ENCODE measurements at regions not wholly inside any gene's neighbourhood (a gene's known extent, or its start where the extent isn't known, plus 50 kb on each side); places are given as distances from the start of the nearest gene placed in this dataset.

GRCh38 chr9:33728613-33729012 lies 66.7 kb upstream of the PRSS3 start:
- H2BK5ac ChIP-seq (ENCODE audit: insufficient read length, low read length) = no peak overlapping the region
- H3K27me3 Mint-ChIP-seq (ENCODE audit: low read depth) = peaks cover 50% of the 10 kb centered on the region
- peaks cover 7 to 10% of the 10 kb centered on the region in 2 experiments for H3K4me1 Mint-ChIP-seq
- no peak overlapping the region for H4K8ac ChIP-seq (replicated peaks; ENCODE audit: insufficient read length, low read depth, low read length)
- no peaks in the 10 kb centered on the region for H3K79me2 ChIP-seq (ENCODE audit: insufficient read depth, low read length)
- H3K27ac Mint-ChIP-seq = no peak overlapping the region
- H3T11ph ChIP-seq (ENCODE audit: low read length) = no peak overlapping the region
- no peaks in the 10 kb centered on the region for H3K27me3 ChIP-seq (ENCODE audit: insufficient read depth, low read length)
- no peak overlapping the region for H3K9ac ChIP-seq (ENCODE audit: extremely low read depth, insufficient read length, low read length)
- H2AFZ ChIP-seq (ENCODE audit: low read length) = no peak overlapping the region
- H2BK15ac ChIP-seq (ENCODE audit: low read depth, low read length) = no peak overlapping the region
- H2AK5ac ChIP-seq (ENCODE audit: insufficient read length, low read length) = no peak overlapping the region
- no peak overlapping the region for H3K56ac ChIP-seq (ENCODE audit: insufficient read length, low read depth, low read length)
- H3K4me2 ChIP-seq (ENCODE audit: insufficient read depth, insufficient read length, low read length) = no peak overlapping the region
- no peak overlapping the region for H2BK120ac ChIP-seq (ENCODE audit: low read depth, low read length, poor library complexity, severe bottlenecking)
- no peaks in the 10 kb centered on the region for H3K23me2 ChIP-seq (ENCODE audit: insufficient read length, low read depth, low read length, poor library complexity, severe bottlenecking)
- no peak overlapping the region for H3K14ac ChIP-seq (ENCODE audit: insufficient read depth, low read length)
- no peak overlapping the region for H4K5ac ChIP-seq (ENCODE audit: insufficient read length, low read depth, low read length)
- no peak for TF ChIP-seq CTCF (conservative IDR thresholded peaks at IDR 0.05)
- H2BK12ac ChIP-seq (ENCODE audit: insufficient read length, low read depth, low read length) = no peak overlapping the region
- H3K23ac ChIP-seq (ENCODE audit: insufficient read length, low read depth, low read length) = no peak overlapping the region
- no peaks in the 10 kb centered on the region for H3K79me1 ChIP-seq (ENCODE audit: insufficient read depth, low read depth, low read length, poor library complexity, severe bottlenecking)
- no peaks in the 10 kb centered on the region for H4K20me1 ChIP-seq (ENCODE audit: control insufficient read depth, insufficient read depth, insufficient read length)
- no peaks in the 10 kb centered on the region for H3K4me1 ChIP-seq (ENCODE audit: insufficient read depth, low read length)
- H3K4me3 Mint-ChIP-seq = no peak overlapping the region
- H3K18ac ChIP-seq (ENCODE audit: insufficient read length, low read depth, low read length) = no peak overlapping the region
- H4K91ac ChIP-seq (ENCODE audit: insufficient read length, low read depth, low read length) = no peak overlapping the region
- no peak overlapping the region for H3K4ac ChIP-seq (ENCODE audit: low read depth, low read length)
- no peak for DNase-seq
- peaks cover 19 to 20% of the 10 kb centered on the region in 2 experiments for H3K9me3 Mint-ChIP-seq
- H2BK20ac ChIP-seq (ENCODE audit: low read depth, low read length, poor library complexity, severe bottlenecking) = no peak overlapping the region
- H3K9me3 ChIP-seq (ENCODE audit: control insufficient read depth, low read depth, low read length) = no peaks in the 10 kb centered on the region
- peaks cover 0 to 5% (median 0%) of the 10 kb centered on the region in 3 experiments; a peak in 2 of 7 replicates for H3K36me3 Mint-ChIP-seq (ENCODE audit: insufficient read depth in 1 of 3, low read depth in 3 of 3)
- no peak overlapping the region for H3K27ac ChIP-seq (ENCODE audit: insufficient read length, low read depth, low read length)
- no CpG with 5 or more reads among the region's 1 CpG for WGBS (ENCODE audit: extremely low coverage, insufficient read length, low lambda C conversion rate)
